ENCODE measurements at regions not wholly inside any gene's neighbourhood (a gene's known extent, or its start where the extent isn't known, plus 50 kb on each side); places are given as distances from the start of the nearest gene placed in this dataset.

DNA sequence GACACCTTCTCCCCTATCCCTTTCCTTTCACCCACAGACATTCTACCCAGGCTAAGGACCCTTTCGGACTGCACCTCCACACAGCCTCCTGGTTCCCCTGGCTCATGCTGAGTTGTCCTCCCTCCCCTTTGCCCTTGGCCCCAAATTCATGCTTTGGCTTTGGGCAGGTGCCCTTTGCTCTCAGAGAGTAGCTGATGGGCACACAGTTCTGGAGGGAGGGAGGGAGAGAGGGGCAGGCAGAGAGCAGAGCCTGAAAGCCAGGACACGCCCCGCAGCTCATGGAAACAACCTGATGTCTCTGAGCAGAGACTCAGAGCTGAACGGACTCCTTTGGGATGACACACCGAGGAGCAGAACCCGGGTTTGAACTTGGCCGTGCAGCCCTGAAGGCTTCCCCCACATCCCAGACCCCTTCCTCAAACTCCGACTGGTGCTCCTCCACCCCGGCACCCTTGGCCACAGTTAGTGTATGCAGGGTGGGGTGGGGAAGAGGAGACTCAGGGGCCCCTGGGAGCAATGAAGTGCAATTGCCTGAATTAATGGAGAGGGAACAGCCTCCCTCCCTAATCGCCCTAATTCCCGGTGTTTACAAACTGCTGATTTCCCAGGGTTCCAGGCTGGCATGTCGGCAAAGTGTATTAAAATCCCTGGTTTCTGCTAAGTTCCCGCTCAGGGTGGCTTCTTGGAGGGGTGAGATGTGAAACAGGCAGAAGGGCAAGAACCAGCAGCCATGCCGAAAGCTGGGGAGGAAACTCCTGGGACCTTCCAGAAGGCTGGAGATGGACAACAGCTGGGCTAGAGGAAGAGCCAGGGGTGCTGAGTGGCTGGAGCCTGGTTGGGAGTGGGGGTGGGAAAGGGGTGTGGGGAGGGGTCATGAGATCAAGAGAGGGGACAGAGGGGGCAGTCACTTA, 71.2 kb upstream of the SHISAL1 start:
- ATAC-seq = no peak
- Histone ChIP-seq H3K9me3 (no peaks in the 10 kb centered on the region), H3K4me3 (no peak overlapping the region), H3K27ac (no peak overlapping the region), H3K4me1 (no peaks in the 10 kb centered on the region), H3K4me2 (no peak overlapping the region)
- ChIA-PET POLR2A (no interaction called here), CTCF (interaction anchor here (0.8 kb wide), 1 partner anchor 36 kb away, joined by 3 read pairs; no protein-coding TSS in a partner anchor)
- no peak for DNase-seq (ENCODE audit: low read depth in 1 of 2, low spot score in 1 of 2)
- 78% methylated on average over 11 of the region's 14 CpGs for WGBS (ENCODE audit: missing lambda C conversion rate)
- no peak for TF ChIP-seq MYC (IDR thresholded peaks at IDR 0.05; ENCODE audit: borderline replicate concordance, low read length)
- TF ChIP-seq FOSB (CRISPR knock-in tag; IDR thresholded peaks at IDR 0.05) = no peak
- TF ChIP-seq EHF (CRISPR knock-in tag; IDR thresholded peaks at IDR 0.05) = no peak
- no peak for TF ChIP-seq HOXA7 (CRISPR knock-in tag; IDR thresholded peaks at IDR 0.05)
- TF ChIP-seq, protein P1, sequence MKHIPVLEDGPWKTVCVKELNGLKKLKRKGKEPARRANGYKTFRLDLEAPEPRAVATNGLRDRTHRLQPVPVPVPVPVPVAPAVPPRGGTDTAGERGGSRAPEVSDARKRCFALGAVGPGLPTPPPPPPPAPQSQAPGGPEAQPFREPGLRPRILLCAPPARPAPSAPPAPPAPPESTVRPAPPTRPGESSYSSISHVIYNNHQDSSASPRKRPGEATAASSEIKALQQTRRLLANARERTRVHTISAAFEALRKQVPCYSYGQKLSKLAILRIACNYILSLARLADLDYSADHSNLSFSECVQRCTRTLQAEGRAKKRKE (CRISPR knock-in tag; IDR thresholded peaks at IDR 0.05; ENCODE audit: low read depth) = no peak
- FAIRE-seq = no peak

DNA sequence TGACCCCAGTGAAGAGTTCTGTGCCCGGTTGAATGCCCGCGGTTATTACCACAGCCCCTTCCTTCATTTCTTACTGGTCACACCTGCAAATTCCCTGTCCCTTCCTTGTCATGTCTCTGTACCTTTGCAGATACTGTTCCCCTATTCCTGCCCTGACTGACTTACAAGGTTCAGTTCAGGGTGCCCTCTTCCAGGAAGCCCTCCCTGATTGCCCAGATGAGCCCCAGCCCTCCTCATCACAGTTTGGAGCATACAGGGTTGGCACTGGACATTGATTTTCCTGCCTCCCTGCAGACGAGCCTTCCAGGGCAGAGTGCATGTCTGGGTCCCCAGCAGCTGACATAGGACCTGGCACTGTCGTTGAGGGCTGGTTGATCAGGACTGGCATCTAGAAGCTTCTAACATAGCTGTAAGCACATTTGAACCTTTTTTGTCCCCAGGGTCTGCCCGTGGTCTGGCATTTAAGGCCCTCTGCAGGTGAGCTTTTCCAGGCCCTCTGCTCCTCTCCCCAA, 70.4 kb upstream of the SHISAL1 start:
- no peak overlapping the region for H3K27ac ChIP-seq
- POLR2A ChIA-PET = no interaction called here
- peaks cover 5% of the 10 kb centered on the region; the same call in 2 of the 3 replicates for H3K9me3 ChIP-seq
- TF ChIP-seq ZFP36 (IDR thresholded peaks at IDR 0.05; ENCODE audit: borderline replicate concordance, partially characterized antibody) (peak; percentile 76), HOXB5 (CRISPR knock-in tag; IDR thresholded peaks at IDR 0.05) (no peak)
- ATAC-seq (no peak), DNase-seq (ENCODE audit: low read depth in 1 of 2, low spot score in 1 of 2) (no peak), FAIRE-seq (no peak)
- H3K4me3 ChIP-seq = no peak overlapping the region
- no peak overlapping the region for H3K4me2 ChIP-seq
- CTCF ChIA-PET = no interaction called here
- H3K4me1 ChIP-seq = no peaks in the 10 kb centered on the region
- WGBS (ENCODE audit: missing lambda C conversion rate) = 75% methylated on average over 6 of the region's 6 CpGs

DNA sequence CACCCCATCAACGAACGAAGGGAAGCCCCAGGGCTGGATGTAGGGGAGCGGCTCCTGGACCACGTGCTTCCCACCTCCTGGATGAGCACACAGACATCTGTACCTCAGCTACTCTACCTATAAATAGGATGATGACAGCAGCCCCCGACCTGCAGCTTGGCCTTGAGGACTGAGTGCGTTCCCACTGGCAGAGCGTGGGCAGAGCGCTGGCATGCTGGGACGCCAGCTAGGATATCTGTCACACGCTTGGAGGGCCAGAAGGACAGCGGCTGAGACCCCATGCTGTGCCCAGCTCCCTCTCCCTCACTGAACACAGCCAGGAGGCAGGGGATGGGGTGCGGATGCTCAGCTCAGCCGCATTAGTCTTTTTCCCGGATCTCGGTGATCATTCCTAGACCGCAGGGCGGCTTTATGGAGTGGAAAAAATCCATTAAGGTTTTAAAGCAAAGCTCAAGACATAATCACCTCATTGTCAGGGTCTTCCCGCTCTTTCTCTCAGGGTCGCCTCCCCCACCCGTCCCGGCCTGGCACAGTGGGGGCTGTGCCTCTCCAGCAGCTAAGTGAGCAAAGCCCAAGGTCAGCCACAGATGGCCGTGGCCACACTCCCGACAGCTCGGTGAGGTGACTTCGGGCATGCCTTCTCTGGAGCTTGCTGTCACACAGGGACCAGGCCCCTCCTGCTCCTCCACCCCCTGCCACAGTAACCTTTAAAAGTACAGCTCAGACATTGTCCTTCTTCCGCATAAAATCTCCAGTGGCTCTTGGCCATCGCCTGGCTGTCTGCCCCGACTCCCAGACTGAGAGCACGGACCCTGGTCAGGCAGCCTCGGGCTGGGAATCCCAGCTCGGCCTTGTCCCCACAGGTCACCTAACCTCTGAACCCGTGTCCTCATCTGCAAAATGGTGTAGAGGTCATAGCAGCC, 69.6 kb upstream of the SHISAL1 start:
- Histone ChIP-seq H3K4me3 (no peak overlapping the region), H3K27ac (no peak overlapping the region), H3K4me1 (no peaks in the 10 kb centered on the region), H3K9me3 (peaks cover 9% of the 10 kb centered on the region; the same call in 2 of the 3 replicates), H3K4me2 (no peak overlapping the region)
- WGBS (ENCODE audit: missing lambda C conversion rate) = 83% methylated on average over 19 of the region's 32 CpGs
- FAIRE-seq = no peak
- CTCF ChIA-PET = no interaction called here
- no peak for TF ChIP-seq MAFK (IDR thresholded peaks at IDR 0.05; ENCODE audit: partially characterized antibody)
- no peak for TF ChIP-seq CHD2 (IDR thresholded peaks at IDR 0.05; ENCODE audit: low read length, partially characterized antibody)
- TF ChIP-seq, protein P2, sequence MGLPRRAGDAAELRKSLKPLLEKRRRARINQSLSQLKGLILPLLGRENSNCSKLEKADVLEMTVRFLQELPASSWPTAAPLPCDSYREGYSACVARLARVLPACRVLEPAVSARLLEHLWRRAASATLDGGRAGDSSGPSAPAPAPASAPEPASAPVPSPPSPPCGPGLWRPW (IDR thresholded peaks at IDR 0.05) = no peak
- TF ChIP-seq TP53 (CRISPR knock-in tag; IDR thresholded peaks at IDR 0.05) = no peak
- no peak for TF ChIP-seq NFE2L2 (conservative IDR thresholded peaks at IDR 0.05; ENCODE audit: low read length)
- TF ChIP-seq PHF8 (IDR thresholded peaks at IDR 0.05; ENCODE audit: borderline replicate concordance, low read depth) = no peak
- no peak for TF ChIP-seq ZSCAN20 (CRISPR knock-in tag; IDR thresholded peaks at IDR 0.05)
- TF ChIP-seq FOSB (CRISPR knock-in tag; IDR thresholded peaks at IDR 0.05) = no peak
- no peak for TF ChIP-seq RAD21 (conservative IDR thresholded peaks at IDR 0.05 in 1 of 2, IDR thresholded peaks at IDR 0.05 in 1 of 2)
- no peak for TF ChIP-seq SREBF2 (IDR thresholded peaks at IDR 0.05)
- no peak for TF ChIP-seq CBX2 (IDR thresholded peaks at IDR 0.05; ENCODE audit: borderline replicate concordance, low read depth)
- TF ChIP-seq ESRRA (IDR thresholded peaks at IDR 0.05; ENCODE audit: borderline replicate concordance, low read length) = no peak
- no peak for TF ChIP-seq HDAC2 (IDR thresholded peaks at IDR 0.05)
- no peak for TF ChIP-seq KDM1A (IDR thresholded peaks at IDR 0.05; ENCODE audit: low read depth)
- TF ChIP-seq, protein P3, sequence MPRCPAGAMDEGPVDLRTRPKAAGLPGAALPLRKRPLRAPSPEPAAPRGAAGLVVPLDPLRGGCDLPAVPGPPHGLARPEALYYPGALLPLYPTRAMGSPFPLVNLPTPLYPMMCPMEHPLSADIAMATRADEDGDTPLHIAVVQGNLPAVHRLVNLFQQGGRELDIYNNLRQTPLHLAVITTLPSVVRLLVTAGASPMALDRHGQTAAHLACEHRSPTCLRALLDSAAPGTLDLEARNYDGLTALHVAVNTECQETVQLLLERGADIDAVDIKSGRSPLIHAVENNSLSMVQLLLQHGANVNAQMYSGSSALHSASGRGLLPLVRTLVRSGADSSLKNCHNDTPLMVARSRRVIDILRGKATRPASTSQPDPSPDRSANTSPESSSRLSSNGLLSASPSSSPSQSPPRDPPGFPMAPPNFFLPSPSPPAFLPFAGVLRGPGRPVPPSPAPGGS (IDR thresholded peaks at IDR 0.05) = no peak
- no peak for TF ChIP-seq CBX8 (IDR thresholded peaks at IDR 0.05)
- TF ChIP-seq BHLHE40 (IDR thresholded peaks at IDR 0.05; ENCODE audit: low read depth, low read length) = no peak
- TF ChIP-seq EHMT2 (IDR thresholded peaks at IDR 0.05; ENCODE audit: low read depth) = no peak
- TF ChIP-seq, protein P4, sequence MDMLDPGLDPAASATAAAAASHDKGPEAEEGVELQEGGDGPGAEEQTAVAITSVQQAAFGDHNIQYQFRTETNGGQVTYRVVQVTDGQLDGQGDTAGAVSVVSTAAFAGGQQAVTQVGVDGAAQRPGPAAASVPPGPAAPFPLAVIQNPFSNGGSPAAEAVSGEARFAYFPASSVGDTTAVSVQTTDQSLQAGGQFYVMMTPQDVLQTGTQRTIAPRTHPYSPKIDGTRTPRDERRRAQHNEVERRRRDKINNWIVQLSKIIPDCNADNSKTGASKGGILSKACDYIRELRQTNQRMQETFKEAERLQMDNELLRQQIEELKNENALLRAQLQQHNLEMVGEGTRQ (IDR thresholded peaks at IDR 0.05) = no peak
- no peak for DNase-seq (ENCODE audit: low read depth in 1 of 2, low spot score in 1 of 2)
- POLR2A ChIA-PET = no interaction called here
- no peak for ATAC-seq
